Mucosa of gallbladder (tissue), 1 donor: ENCODE measurements at regions not wholly inside any gene's neighbourhood (a gene's known extent, or its start where the extent isn't known, plus 50 kb on each side); places are given as distances from the start of the nearest gene placed in this dataset.
"Not testable (repeated sequence)": the region's sequence is repeated elsewhere in the genome, so short reads cannot be mapped to it uniquely, and the experiment has no call there.

Experiments
- DNase-seq: peaks from one replicate; pipeline ENCODE4 v3.0.0-alpha.2; 2020; ENCODE audit warnings: low spot score
- donor health status: DM: no; HTN: no; CAD: no.

GRCh38 chr6:122165014-122165413 is 234.4 kb upstream of the HSF2 start:
- no peak for DNase-seq

- no peak for DNase-seq
Observed at GRCh38 chr6:122170274-122170673, 229.2 kb upstream of the HSF2 start.

DNA sequence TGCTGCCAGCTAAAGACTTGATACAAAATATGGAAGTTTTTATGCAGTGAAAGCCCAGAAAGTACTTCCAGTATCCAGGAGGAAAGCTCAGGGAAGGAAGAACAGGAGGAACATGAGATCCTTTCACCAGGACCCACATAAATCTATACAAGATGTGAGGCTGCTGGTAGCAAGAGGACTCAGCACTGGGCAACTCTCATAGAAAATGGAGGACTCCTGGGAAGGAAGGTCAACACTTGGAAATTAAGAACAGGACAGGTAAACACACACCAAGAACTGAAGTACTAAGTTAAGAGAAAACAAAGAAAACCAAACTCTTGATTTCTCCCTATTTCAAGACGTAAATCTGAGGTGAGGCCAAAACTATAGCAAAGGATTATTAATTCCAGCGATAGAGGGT is 220.5 kb upstream of the HSF2 start:
- DNase-seq = no peak

DNA sequence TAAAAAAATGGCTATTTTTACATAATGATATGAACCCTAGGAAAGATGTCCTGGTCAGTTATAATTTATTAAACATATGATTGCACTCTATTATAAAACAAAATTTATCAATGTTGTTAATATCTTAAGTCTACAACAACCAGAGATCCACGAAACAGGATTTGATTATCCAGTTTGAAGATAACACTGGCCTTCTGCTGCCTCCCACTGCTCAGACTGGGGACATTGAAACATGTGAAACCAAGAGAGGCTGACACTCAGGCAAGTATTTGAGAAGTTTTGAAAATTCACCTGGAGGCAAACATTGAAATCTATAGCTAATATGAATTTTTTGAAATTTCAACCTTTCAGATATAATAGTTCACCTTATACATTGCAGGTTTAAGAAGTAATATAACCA is 219.3 kb upstream of the HSF2 start:
- no peak for DNase-seq

- DNase-seq = no peak
Observed at GRCh38 chr6:122182061-122182460, 217.4 kb upstream of the HSF2 start.

DNA sequence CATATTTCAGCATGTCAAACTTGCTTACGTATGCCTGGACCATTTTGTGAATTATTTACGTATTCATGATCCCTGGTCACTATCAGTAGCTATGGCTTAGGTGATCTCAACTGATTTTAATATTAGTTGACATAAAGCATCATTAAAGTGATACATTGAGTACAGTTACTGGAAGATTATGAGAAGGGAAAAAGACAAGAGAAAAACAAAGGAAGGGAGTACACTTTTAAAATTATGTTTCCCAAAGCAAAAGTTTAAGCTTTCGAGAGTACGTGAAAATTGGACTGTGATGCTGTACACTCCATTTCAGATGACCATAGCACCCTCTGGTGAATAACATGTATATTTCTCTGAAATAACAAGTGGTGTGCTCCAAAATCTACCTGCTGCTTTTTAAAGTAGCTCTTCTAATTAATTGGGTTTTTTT is 215.0 kb upstream of the HSF2 start:
- DNase-seq = no peak

GRCh38 chr6:122185458-122185857 is 214.0 kb upstream of the HSF2 start:
- not testable (repeated sequence) for DNase-seq

DNA sequence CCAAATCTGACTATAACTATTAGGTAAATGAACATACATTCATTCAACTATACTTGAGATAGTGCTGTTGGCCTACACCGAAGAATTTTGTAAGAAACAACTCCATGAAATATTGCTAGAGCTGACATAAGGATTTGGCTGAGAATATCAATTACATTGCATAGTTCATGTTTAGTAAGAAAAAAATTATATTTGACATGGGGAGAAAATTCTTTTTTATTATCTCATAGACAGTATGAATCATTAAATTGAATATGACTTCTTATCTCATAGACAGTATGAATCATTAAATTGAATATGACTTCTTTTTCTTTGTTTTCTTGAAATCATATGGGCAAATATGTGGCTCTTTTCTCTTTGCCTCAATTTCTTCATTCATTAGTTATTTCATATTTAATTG is 212.3 kb upstream of the HSF2 start:
- DNase-seq = no peak

DNA sequence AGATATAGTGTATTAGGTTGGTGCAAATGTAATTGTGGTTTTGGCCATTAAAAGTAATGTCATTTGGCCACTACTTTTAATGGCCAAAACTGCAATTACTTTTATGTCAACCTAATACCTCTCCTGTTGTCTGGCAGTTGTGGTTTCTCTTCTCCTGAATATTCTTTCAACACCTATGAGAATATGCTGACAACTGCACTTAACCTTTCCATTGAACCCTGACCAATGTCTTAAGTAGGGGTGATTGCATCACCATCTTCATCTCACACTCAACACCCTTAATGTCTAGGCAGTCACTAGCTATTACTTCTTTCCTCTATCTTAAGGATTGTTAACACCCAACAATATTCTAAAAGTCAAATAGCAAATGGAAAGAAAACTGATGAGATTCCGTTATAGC is 200.5 kb upstream of the HSF2 start:
- no peak for DNase-seq

- DNase-seq = no peak
Observed at GRCh38 chr6:122200440-122200839, 199.0 kb upstream of the HSF2 start.

DNA sequence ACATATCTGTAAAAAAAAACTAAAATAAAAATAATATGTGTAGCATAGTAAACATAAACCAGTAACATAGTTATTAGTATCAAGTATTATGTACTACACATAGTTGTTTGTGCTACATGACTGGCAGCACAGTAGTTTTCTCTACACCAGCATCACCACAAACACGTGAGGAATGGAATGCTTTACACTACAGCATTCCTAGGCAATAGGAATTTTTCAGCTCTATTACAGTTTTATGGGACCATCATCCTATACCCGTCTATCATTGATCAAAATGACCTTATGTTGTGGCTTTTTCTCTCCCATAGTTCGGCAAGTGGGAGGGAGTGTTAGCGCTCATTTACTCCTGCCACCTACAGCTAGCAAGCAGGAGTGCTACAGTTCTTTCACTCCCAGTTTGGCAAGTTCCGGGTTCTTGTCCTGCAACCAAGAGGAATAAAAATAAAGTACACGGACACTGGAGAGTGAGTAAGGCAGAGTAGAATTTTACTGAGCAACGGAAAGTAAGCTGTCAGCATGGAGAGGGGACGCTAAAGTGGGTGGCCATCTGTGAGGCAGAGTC is 196.8 kb upstream of the HSF2 start:
- no peak for DNase-seq

DNA sequence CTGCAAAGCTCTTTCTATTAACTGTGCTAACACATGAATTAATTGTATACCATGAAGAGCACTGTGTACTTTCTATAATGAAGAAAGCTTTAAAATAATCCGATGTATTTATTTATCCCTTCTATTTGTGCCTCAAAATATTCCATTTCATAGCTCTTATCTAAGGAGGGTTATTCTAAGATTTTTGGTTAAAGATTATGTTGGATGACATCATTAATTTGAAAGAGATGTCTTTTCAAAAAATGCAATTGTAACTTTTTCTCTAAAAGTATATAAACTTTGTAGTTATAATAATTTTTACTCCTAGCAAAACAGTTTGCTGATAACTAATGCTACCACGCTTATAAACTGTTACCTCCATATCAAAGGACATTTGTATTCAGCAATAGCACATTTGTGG is 192.4 kb upstream of the HSF2 start:
- DNase-seq = no peak

GRCh38 chr6:122207794-122208193 is 191.7 kb upstream of the HSF2 start:
- no peak for DNase-seq

DNA sequence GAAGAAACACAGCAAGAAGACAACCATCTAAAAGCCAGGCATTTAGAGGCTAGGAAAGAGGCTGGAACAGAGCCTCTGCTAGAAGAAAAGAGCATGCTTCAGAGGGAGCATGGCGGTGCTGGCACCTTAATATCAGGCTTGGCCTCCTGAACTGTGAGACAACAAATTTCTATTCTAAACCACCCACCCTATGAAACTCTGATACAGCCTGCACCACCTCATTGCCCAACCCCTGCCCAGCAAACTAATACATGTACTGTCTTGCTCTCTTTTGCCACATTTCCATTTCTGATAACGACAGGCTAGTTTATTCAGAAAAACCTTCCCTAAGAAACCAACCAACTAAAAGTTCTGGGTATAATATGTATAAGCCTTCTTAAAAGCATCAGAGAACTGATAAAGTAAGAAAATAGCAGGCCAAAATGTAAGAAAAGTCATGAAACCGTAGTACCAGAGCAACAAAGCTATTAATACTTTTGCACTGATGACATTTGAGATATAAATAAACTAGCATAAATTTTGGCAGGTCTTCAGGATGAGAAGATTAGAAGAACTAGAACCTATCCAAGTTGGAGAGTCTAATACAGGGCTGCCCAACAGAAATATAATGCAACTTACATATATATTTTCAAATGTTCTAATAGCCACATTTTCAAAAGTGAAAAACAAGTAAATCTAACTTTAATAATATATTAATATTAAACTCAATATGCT is 184.7 kb upstream of the HSF2 start:
- no peak for DNase-seq

- no peak for DNase-seq
Observed at GRCh38 chr6:122220254-122220653, 179.2 kb upstream of the HSF2 start.

DNA sequence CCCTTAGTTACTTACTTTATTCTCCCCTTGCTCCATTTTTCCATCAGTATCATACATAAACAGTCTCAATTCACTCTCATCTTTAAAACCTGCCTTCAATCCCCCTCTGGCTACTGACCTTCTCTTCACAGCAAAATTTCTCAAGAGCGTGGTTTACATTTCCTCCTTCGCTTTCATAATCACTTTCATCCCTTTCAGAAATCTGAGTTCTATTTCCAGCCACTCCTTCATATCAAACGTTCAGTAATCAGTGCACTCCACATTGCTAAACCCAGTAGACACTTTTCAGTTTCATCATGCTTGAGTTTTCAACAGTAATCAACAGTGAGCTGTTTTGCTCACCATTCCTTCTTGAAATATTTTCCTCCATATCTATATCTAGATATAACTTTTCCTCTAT is 176.7 kb upstream of the HSF2 start:
- no peak for DNase-seq

GRCh38 chr6:122223251-122223650 is 176.2 kb upstream of the HSF2 start:
- DNase-seq = no peak

DNA sequence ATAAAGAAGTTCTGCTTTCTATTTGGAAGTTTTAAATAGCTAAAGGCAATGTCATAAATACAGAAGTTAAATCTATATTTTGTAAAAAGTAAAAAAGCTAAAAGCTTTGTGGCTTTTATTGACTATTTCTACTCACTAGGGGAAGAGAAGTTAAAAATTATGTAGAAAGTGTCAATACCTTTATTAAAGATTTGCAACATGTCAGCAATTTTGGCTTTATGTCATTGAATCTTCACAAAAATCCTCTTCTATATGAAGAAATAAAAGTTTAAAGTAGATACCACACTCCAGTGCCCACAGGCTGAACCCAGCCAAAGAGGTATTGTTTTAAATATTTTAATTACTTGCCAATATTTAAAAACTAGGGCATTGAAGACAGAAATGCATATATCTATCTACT is 160.6 kb upstream of the HSF2 start:
- no peak for DNase-seq

GRCh38 chr6:122246906-122247658 is 152.4 kb upstream of the HSF2 start:
- DNase-seq = no peak

DNA sequence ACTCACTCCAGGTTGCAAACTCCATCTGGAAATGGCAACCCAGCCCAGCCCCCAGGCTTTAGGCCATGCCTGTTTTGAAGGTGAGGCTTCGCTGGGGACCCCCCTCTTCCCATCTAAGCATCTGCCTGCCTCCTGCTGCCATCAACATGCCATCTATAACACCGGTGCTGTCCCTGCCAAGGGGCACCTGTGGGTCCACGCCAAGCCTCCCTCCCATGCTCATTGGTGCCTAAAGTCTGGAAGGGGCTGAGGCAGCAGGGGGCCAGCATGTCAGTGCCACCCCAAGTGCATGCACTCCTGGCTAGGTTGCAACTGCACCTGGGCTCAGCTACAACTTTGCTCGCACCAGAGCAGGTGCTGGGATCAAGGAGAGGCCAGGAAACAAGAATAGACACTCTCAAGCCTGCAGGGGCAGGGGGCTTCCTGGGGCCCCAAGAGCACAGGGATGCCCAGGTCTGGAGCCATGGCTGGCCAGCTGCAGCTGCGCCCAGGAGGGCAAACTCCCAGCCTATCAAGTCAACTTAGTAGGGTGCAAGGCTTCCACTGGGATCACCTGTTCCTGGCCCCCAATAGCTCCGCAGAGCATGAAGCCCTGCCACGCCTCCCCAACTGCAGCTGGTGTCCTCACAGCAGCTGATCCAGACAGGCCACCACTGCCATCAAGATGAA is 151.3 kb upstream of the HSF2 start:
- DNase-seq = no peak

- no peak for DNase-seq
Observed at GRCh38 chr6:122248844-122249243, 150.6 kb upstream of the HSF2 start.

GRCh38 chr6:122258839-122259238 is 140.6 kb upstream of the HSF2 start:
- DNase-seq = no peak

DNA sequence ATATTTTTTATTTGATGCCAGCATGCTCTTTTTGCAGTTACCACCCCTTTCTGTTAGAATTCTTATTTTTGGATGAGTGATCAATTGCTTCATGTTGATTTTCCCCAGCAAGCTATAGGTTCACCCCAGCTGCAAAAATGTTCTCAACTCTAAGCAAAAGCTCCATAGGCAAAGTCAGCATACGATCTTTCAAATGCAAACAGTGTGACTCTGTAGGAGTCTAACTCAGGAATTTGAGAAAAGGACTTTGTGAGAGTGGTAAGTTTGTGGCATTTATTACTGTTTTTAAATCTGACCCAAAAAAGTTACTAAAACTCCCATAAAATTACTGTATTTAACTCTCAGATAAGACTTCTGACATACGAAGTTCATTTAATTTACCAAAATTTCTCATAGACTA is 134.9 kb upstream of the HSF2 start:
- DNase-seq = no peak
